IMR-90 (cell line): ENCODE measurements at regions not wholly inside any gene's neighbourhood (a gene's known extent, or its start where the extent isn't known, plus 50 kb on each side); places are given as distances from the start of the nearest gene placed in this dataset.

Experiments
- ATAC-seq: fragments of 200-7000 bp; cut with Tn5 transposase; 2 replicates; pipeline ENCODE4 v1.9.1; 2020; ENCODE audit warnings: low read depth, mild to moderate bottlenecking, moderate library complexity
- BruUV-seq: library from RNA; stranded (reverse); fragments of 400-500 nt; replicated peaks from 2 replicates; lab custom pipeline; 2021; lab: Mats Ljungman, UMichigan
- CTCF ChIA-PET: fragments of 300-600 bp; formaldehyde crosslinking; extraction: SDS; loops from one replicate; lab custom pipeline; 2021; ENCODE audit warnings: antibody characterized with exemption; lab: Yijun Ruan, JAX
- POLR2A ChIA-PET: fragments of 300-600 bp; sonication (Branson Sonifier 250); formaldehyde crosslinking; loops from one replicate; lab custom pipeline; 2022; ENCODE audit warnings: antibody characterized with exemption; ENCODE audit not compliant: unreplicated experiment; lab: Charles Lee
- DNase-seq: peaks from one replicate; pipeline ENCODE4 v3.0.0; 2013
- H2AFZ ChIP-seq: replicated peaks from 2 replicates; pipeline ENCODE3; 2013; ENCODE audit warnings: low read length, mild to moderate bottlenecking; ENCODE audit not compliant: poor library complexity
- H2AK5ac ChIP-seq: 2 replicates; pipeline ENCODE4 v1.6.1; 2013; ENCODE audit warnings: low read depth, low read length, inconsistent platforms
- H2AK9ac ChIP-seq: replicated peaks from 2 replicates; pipeline ENCODE3; 2013; ENCODE audit warnings: mild to moderate bottlenecking, low read depth, low read length, moderate library complexity; ENCODE audit not compliant: poor library complexity
- H2BK120ac ChIP-seq: 2 replicates; pipeline ENCODE4 v1.6.1; 2013; ENCODE audit warnings: low read depth, low read length, inconsistent platforms
- H2BK15ac ChIP-seq: 3 replicates; pipeline ENCODE4 v1.6.1; 2013; ENCODE audit warnings: low read depth, low read length, inconsistent platforms
- H2BK20ac ChIP-seq: 2 replicates; pipeline ENCODE4 v1.6.1; 2013; ENCODE audit warnings: low read depth, mild to moderate bottlenecking, inconsistent platforms, low read length, moderate library complexity
- H2BK5ac ChIP-seq: 2 replicates; pipeline ENCODE4 v1.6.1; 2013; ENCODE audit warnings: mild to moderate bottlenecking, low read depth, low read length, inconsistent platforms; ENCODE audit not compliant: poor library complexity, severe bottlenecking
- H3K14ac ChIP-seq: replicated peaks from 2 replicates; pipeline ENCODE4 v1.6.1; 2013; ENCODE audit warnings: low read depth, low read length, inconsistent platforms
- H3K18ac ChIP-seq: 2 replicates; pipeline ENCODE4 v1.6.1; 2013; ENCODE audit warnings: low read depth, low read length, control low read depth
- H3K23ac ChIP-seq: 2 replicates; pipeline ENCODE4 v1.6.1; 2013; ENCODE audit warnings: low read depth, low read length, inconsistent platforms
- H3K27ac ChIP-seq: 2 replicates; pipeline ENCODE4 v1.5.1; 2013; ENCODE audit warnings: mild to moderate bottlenecking, control low read depth, low read length; ENCODE audit not compliant: insufficient read depth
- H3K27me3 ChIP-seq: 2 replicates; pipeline ENCODE4 v1.6.1; 2013; ENCODE audit warnings: low read length; ENCODE audit not compliant: control insufficient read depth, insufficient read depth
- H3K36me3 ChIP-seq: 2 replicates; pipeline ENCODE4 v1.6.1; 2013; ENCODE audit warnings: low read length, mixed read lengths; ENCODE audit not compliant: control insufficient read depth, insufficient read depth
- H3K4ac ChIP-seq: 2 replicates; pipeline ENCODE4 v1.6.1; 2013; ENCODE audit warnings: low read depth, low read length, inconsistent platforms
- H3K4me1 ChIP-seq: 2 replicates; pipeline ENCODE4 v1.6.1; 2013; ENCODE audit warnings: low read length, mixed read lengths; ENCODE audit not compliant: control insufficient read depth, insufficient read depth
- H3K4me2 ChIP-seq: 2 replicates; pipeline ENCODE4 v1.6.1; 2013; ENCODE audit warnings: low read depth, mild to moderate bottlenecking, control low read depth, low read length, moderate library complexity
- H3K4me3 ChIP-seq: 2 replicates; pipeline ENCODE4 v1.5.1; 2013; ENCODE audit warnings: low read depth, mild to moderate bottlenecking, control low read depth, low read length, moderate library complexity; ENCODE audit not compliant: insufficient read depth
- H3K56ac ChIP-seq: 2 replicates; pipeline ENCODE4 v1.6.1; 2013; ENCODE audit warnings: low read length, inconsistent platforms; ENCODE audit not compliant: insufficient read depth; ENCODE audit errors: extremely low read depth
- H3K79me1 ChIP-seq, 2 experiments: 2 replicates each; pipeline ENCODE4 v1.6.1; 2013; ENCODE audit warnings: low read length in 2 of 2, inconsistent platforms in 1 of 2, low read depth in 1 of 2
- H3K9ac ChIP-seq: 2 replicates; pipeline ENCODE4 v1.6.1; 2013; ENCODE audit warnings: low read depth, low read length, control low read depth
- H3K9me1 ChIP-seq: 2 replicates; pipeline ENCODE4 v1.6.1; 2013; ENCODE audit warnings: low read length, inconsistent platforms; ENCODE audit not compliant: insufficient read depth
- H3K9me3 ChIP-seq: 2 replicates; pipeline ENCODE4 v1.6.1; 2013; ENCODE audit warnings: low read length; ENCODE audit not compliant: control insufficient read depth, insufficient read depth
- H4K20me1 ChIP-seq: 2 replicates; pipeline ENCODE4 v1.6.1; 2013; ENCODE audit warnings: low read length, inconsistent platforms; ENCODE audit not compliant: insufficient read depth
- H4K5ac ChIP-seq: 2 replicates; pipeline ENCODE4 v1.6.1; 2013; ENCODE audit warnings: mild to moderate bottlenecking, low read depth, low read length, control low read depth
- H4K8ac ChIP-seq, 2 experiments: 2 replicates each; pipeline ENCODE4 v1.6.1; 2013; ENCODE audit warnings: low read depth in 2 of 2, low read length in 2 of 2, control low read depth in 1 of 2, inconsistent platforms in 1 of 2
- H4K91ac ChIP-seq: 2 replicates; pipeline ENCODE4 v1.6.1; 2013; ENCODE audit warnings: low read depth, low read length, inconsistent platforms; ENCODE audit not compliant: insufficient read depth
- BHLHE40 ChIP-seq: fragments of 150-350 bp; IDR thresholded peaks from 2 replicates; pipeline ENCODE4 v1.6.1; 2016; ENCODE audit warnings: mild to moderate bottlenecking, low read depth, low read length
- CEBPB ChIP-seq: IDR thresholded peaks from 2 replicates; pipeline ENCODE4 v1.6.1; 2012; ENCODE audit warnings: low read depth, low read length, improper control_type of control experiment
- CHD1 ChIP-seq: IDR thresholded peaks from 2 replicates; pipeline ENCODE4 v1.6.1; 2012; ENCODE audit warnings: low read depth, low read length, improper control_type of control experiment
- FOS ChIP-seq: fragments of 150-350 bp; IDR thresholded peaks from 2 replicates; pipeline ENCODE4 v1.6.1; 2016; ENCODE audit warnings: low read depth, low read length
- MAFK ChIP-seq: IDR thresholded peaks from 2 replicates; pipeline ENCODE4 v1.6.1; 2012; ENCODE audit warnings: low read depth, low read length, improper control_type of control experiment
- MAZ ChIP-seq: IDR thresholded peaks from 2 replicates; pipeline ENCODE4 v1.6.1; 2012; ENCODE audit warnings: low read depth, mild to moderate bottlenecking, low read length, improper control_type of control experiment, moderate library complexity, borderline replicate concordance
- MXI1 ChIP-seq: IDR thresholded peaks from 2 replicates; pipeline ENCODE4 v1.6.1; 2012; ENCODE audit warnings: low read depth, mild to moderate bottlenecking, low read length, moderate library complexity, borderline replicate concordance
- NFE2L2 ChIP-seq: fragments of 150-350 bp; IDR thresholded peaks from 2 replicates; pipeline ENCODE4 v1.6.1; 2016; ENCODE audit warnings: low read depth, mild to moderate bottlenecking, low read length
- POLR2A ChIP-seq: IDR thresholded peaks from 2 replicates; pipeline ENCODE4 v1.6.1; 2012; ENCODE audit warnings: mild to moderate bottlenecking, low read depth, low read length
- RAD21 ChIP-seq: IDR thresholded peaks from 2 replicates; pipeline ENCODE4 v1.6.1; 2012; ENCODE audit warnings: low read length, improper control_type of control experiment
- RCOR1 ChIP-seq: IDR thresholded peaks from 2 replicates; pipeline ENCODE4 v1.6.1; 2012; ENCODE audit warnings: mild to moderate bottlenecking, low read length, improper control_type of control experiment; ENCODE audit not compliant: insufficient replicate concordance
- RFX5 ChIP-seq: IDR thresholded peaks from 2 replicates; pipeline ENCODE4 v1.8.0; 2012; ENCODE audit warnings: low read depth, mild to moderate bottlenecking, low read length, moderate library complexity
- SMC3 ChIP-seq: fragments of 150-350 bp; IDR thresholded peaks from 2 replicates; pipeline ENCODE4 v1.6.1; 2016; ENCODE audit warnings: low read depth, mild to moderate bottlenecking, antibody characterized with exemption, low read length, moderate library complexity
- WGBS, 2 experiments: methylation state at CpG; one replicate each; pipeline versions ENCODE4 v1.1.5 to v1.1.7; 2013; ENCODE audit warnings: missing lambda C conversion rate in 2 of 2; ENCODE audit not compliant: insufficient read length in 1 of 2; ENCODE audit errors: extremely low coverage in 2 of 2; 5-methylcytosine and 5-hydroxymethylcytosine counted together
- dilution Hi-C: fragments of 300-500 bp; cut with HindIII; formaldehyde crosslinking; loops from one replicate; pipeline ENCODE4 v1.14.3; 2018; ENCODE audit warnings: low sequenced_read_pairs; ENCODE audit not compliant: unreplicated experiment
- in situ Hi-C: fragments of 300-500 bp; cut with MboI; formaldehyde crosslinking; loops from 3 replicates; pipeline ENCODE4 v1.14.3; 2019; ENCODE audit warnings: low sequenced_read_pairs, inconsistent platforms, mixed read lengths
- intact Hi-C: fragments of 100-400 bp; cut with micrococcal nuclease; formaldehyde crosslinking; loops from 2 replicates; pipeline ENCODE4 v1.10.0; 2022
- TF ChIP-seq, protein P1 (sequence below): conservative IDR thresholded peaks from 2 replicates; pipeline ENCODE4 v1.5.1; 2012; ENCODE audit warnings: mild to moderate bottlenecking, low read depth, low read length, improper control_type of control experiment
- TF ChIP-seq, protein P2 (sequence below): fragments of 150-350 bp; IDR thresholded peaks from 2 replicates; pipeline ENCODE4 v1.6.1; 2016; ENCODE audit warnings: low read depth, mild to moderate bottlenecking, low read length, moderate library complexity, borderline replicate concordance
- TF ChIP-seq, protein P3 (sequence below): fragments of 150-350 bp; IDR thresholded peaks from 2 replicates; pipeline ENCODE4 v1.6.1; 2017; ENCODE audit warnings: mild to moderate bottlenecking, antibody characterized with exemption, low read length, low read depth

DNA sequence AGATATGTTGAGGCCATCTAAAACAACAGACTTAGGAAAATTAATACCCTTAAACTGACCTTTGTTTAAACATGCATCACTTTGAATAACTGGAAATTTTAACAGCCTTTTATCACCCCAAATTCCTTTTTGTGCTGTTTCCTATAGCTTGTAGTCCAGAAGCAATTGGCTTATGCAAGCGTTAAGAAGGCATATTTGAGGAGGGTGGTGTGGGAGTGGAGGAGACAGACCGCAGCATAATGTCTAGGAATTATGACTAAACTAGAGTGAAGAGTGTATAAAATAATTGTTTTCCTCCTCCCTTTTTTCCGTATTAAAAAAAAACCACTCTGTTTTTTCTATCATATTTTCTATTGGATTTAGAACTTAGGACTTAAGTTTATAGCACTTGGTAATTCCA lies 51.8 kb upstream of the MPDZ start:
- Histone ChIP-seq H4K91ac (no peak overlapping the region), H3K36me3 (no peaks in the 10 kb centered on the region), H3K27ac (no peak overlapping the region), H2BK15ac (no peak overlapping the region), H3K56ac (no peak overlapping the region), H3K9me1 (no peaks in the 10 kb centered on the region), H3K4me3 (no peak overlapping the region), H3K9me3 (no peaks in the 10 kb centered on the region), H4K8ac (no peak overlapping the region), H2AFZ (no peak overlapping the region), H3K4me2 (no peak overlapping the region), H2BK120ac (no peak overlapping the region), H2BK5ac (no peak overlapping the region), H2AK9ac (no peak overlapping the region), H3K27me3 (no peaks in the 10 kb centered on the region; the same call in 1 of the 2 replicates), H3K23ac (no peak overlapping the region), H3K9ac (no peak overlapping the region), H3K14ac (no peak overlapping the region), H2AK5ac (no peak overlapping the region), H2BK20ac (no peak overlapping the region), H4K5ac (no peak overlapping the region), H4K20me1 (no peaks in the 10 kb centered on the region), H3K18ac (no peak overlapping the region), H3K79me1 (no peaks in the 10 kb centered on the region), H3K4me1 (no peaks in the 10 kb centered on the region), H3K4ac (no peak overlapping the region)
- BruUV-seq = no TSS peak
- in situ Hi-C loops (no loop called here), dilution Hi-C loops (no loop called here), intact Hi-C loops (no loop called here)
- ChIA-PET CTCF (no interaction called here), POLR2A (no interaction called here)
- WGBS, 2 experiments = no CpG with 5 or more reads among the region's 3 CpGs
- TF ChIP-seq RCOR1 (no peak), SMC3 (no peak), CEBPB (no peak), RAD21 (no peak), CHD1 (no peak), POLR2A (no peak), MXI1 (no peak), MAZ (no peak), FOS (no peak), BHLHE40 (no peak), RFX5 (no peak), NFE2L2 (no peak), MAFK (no peak)
- TF ChIP-seq, protein P1, sequence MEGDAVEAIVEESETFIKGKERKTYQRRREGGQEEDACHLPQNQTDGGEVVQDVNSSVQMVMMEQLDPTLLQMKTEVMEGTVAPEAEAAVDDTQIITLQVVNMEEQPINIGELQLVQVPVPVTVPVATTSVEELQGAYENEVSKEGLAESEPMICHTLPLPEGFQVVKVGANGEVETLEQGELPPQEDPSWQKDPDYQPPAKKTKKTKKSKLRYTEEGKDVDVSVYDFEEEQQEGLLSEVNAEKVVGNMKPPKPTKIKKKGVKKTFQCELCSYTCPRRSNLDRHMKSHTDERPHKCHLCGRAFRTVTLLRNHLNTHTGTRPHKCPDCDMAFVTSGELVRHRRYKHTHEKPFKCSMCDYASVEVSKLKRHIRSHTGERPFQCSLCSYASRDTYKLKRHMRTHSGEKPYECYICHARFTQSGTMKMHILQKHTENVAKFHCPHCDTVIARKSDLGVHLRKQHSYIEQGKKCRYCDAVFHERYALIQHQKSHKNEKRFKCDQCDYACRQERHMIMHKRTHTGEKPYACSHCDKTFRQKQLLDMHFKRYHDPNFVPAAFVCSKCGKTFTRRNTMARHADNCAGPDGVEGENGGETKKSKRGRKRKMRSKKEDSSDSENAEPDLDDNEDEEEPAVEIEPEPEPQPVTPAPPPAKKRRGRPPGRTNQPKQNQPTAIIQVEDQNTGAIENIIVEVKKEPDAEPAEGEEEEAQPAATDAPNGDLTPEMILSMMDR = no peak
- TF ChIP-seq, protein P2, sequence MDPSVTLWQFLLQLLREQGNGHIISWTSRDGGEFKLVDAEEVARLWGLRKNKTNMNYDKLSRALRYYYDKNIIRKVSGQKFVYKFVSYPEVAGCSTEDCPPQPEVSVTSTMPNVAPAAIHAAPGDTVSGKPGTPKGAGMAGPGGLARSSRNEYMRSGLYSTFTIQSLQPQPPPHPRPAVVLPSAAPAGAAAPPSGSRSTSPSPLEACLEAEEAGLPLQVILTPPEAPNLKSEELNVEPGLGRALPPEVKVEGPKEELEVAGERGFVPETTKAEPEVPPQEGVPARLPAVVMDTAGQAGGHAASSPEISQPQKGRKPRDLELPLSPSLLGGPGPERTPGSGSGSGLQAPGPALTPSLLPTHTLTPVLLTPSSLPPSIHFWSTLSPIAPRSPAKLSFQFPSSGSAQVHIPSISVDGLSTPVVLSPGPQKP = no peak
- TF ChIP-seq, protein P3, sequence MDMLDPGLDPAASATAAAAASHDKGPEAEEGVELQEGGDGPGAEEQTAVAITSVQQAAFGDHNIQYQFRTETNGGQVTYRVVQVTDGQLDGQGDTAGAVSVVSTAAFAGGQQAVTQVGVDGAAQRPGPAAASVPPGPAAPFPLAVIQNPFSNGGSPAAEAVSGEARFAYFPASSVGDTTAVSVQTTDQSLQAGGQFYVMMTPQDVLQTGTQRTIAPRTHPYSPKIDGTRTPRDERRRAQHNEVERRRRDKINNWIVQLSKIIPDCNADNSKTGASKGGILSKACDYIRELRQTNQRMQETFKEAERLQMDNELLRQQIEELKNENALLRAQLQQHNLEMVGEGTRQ = no peak
- ATAC-seq = no peak
- DNase-seq = no peak
